Upper lobe of right lung (tissue), 1 donor: ENCODE measurements at regions not wholly inside any gene's neighbourhood (a gene's known extent, or its start where the extent isn't known, plus 50 kb on each side); places are given as distances from the start of the nearest gene placed in this dataset.
"Not testable (repeated sequence)": the region's sequence is repeated elsewhere in the genome, so short reads cannot be mapped to it uniquely, and the experiment has no call there.

Experiments used
- ATAC-seq: fragments of 200-7000 bp; cut with Tn5 transposase; one replicate; pipeline ENCODE4 v1.9.1; 2020; ENCODE audit warnings: mild to moderate bottlenecking, moderate library complexity
- DNase-seq: peaks from one replicate; pipeline ENCODE4 v3.0.0-alpha.2; 2020
- H3K27ac ChIP-seq: fragments of 200-600 bp; one replicate; pipeline ENCODE4 v1.8.0; 2022
- H3K27me3 ChIP-seq: fragments of 200-600 bp; one replicate; pipeline ENCODE4 v1.8.0; 2022; ENCODE audit warnings: mild to moderate bottlenecking
- H3K36me3 ChIP-seq: fragments of 200-600 bp; one replicate; pipeline ENCODE4 v1.8.0; 2022
- H3K4me1 ChIP-seq: fragments of 200-600 bp; one replicate; pipeline ENCODE4 v1.8.0; 2022
- H3K4me3 ChIP-seq: fragments of 200-600 bp; one replicate; pipeline ENCODE4 v1.8.0; 2022; ENCODE audit warnings: mild to moderate bottlenecking
- H3K9me3 ChIP-seq: fragments of 200-600 bp; one replicate; pipeline ENCODE4 v1.8.0; 2022
- CTCF ChIP-seq: fragments of 200-600 bp; IDR thresholded peaks from one replicate; pipeline ENCODE4 v1.8.0; 2022; ENCODE audit warnings: antibody characterized with exemption
- intact Hi-C: fragments of 100-400 bp; cut with DNase I; formaldehyde crosslinking; loops from one replicate; pipeline ENCODE4 v1.11.0; 2022
- donor health status: DM: no; HTN: yes; CAD: no; lungs with severe emphysema.

- no peaks in the 10 kb centered on the region for H3K27me3 ChIP-seq
- H3K4me1 ChIP-seq: peaks cover 4% of the 10 kb centered on the region
- no peak overlapping the region for H3K27ac ChIP-seq
- H3K9me3 ChIP-seq: no peaks in the 10 kb centered on the region
- ATAC-seq (no peak), DNase-seq (no peak)
- intact Hi-C loops: no loop called here
- no peaks in the 10 kb centered on the region for H3K36me3 ChIP-seq
- no peak overlapping the region for H3K4me3 ChIP-seq
- no peak for TF ChIP-seq CTCF
These were observed 84.5 kb upstream of the FREM1 start for GRCh38 chr9:14994738-14995137.

DNA sequence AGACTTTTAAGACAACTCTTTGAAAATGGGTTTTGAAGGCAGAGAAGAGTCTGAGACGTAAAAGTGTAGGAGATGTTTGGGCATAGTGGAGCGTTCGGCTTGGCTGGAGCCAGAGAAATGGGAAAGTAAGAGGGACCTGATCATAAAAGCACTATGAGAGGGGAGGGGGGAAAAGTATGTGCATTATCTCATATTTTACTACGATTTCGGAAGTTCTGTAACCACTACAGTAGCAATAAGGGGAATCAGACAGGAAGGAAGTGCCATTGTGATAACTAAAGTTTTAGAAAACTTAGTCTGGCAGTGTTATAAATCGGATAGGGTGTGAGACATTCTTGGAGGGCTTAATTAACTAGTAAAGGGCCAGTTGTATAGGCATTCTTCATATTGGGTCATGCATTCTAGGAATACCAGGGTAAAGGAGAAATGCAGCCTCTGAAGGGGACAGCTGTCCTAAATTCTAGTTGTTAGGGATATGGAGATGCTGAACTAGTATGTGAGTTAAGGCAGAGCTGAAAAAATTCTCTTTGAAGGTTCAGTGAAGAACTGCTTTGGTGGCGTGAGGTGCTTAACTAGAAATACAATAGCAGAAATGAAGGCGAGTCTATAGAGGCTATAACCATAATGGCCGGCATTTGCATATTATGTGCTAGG lies 83.8 kb upstream of the FREM1 start:
- Histone ChIP-seq H3K4me1 (peaks cover 4% of the 10 kb centered on the region), H3K4me3 (peak overlapping the region; percentile 60), H3K27ac (no peak overlapping the region), H3K9me3 (no peaks in the 10 kb centered on the region), H3K36me3 (no peaks in the 10 kb centered on the region), H3K27me3 (no peaks in the 10 kb centered on the region)
- TF ChIP-seq CTCF: no peak
- intact Hi-C loops: no loop called here
- ATAC-seq (no peak), DNase-seq (no peak)

DNA sequence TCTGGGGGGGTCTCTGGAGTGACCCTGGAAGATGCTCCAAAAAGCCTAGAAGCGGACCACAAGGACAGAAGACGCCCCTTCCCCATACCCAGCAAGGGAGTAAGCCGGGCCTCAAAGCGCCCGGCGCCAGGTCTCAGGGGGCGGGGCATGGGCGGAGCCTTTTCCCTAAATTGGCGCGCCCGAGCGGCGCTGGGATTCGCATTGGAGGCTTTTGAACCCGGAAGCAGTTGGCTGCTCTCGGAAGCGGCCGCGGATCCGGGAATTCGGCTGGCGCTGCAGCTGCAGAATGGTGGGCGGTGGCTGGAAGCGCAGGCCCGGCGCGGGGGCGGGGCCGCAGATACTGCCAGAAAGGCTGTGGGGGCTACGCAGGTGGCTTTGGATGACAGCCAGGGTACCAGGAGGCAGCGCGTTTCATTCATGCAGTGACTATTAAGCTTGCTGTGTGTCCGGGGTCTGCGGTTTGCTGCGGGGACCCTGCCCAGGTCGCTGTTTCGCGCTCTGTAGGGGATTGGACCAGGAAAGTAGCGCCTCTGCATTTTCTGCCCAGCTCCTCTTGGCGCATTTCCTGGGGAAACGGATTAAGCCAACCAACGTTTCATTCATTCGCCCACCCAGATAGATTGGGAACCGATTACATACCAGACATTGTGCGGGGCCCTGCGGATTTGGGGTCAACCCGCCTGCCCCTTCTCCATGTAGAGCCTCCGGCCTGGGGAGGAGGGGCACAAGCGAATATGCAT lies 83.0 kb upstream of the FREM1 start:
- Histone ChIP-seq H3K4me3 (peak overlapping the region; percentile 60), H3K4me1 (peaks cover 4% of the 10 kb centered on the region), H3K27ac (no peak overlapping the region), H3K9me3 (no peaks in the 10 kb centered on the region), H3K36me3 (no peaks in the 10 kb centered on the region), H3K27me3 (no peaks in the 10 kb centered on the region)
- no peak for TF ChIP-seq CTCF
- peak; percentile 96 for ATAC-seq
- DNase-seq: peak; percentile 91
- intact Hi-C loops: no loop called here

GRCh38 chr9:14992516-14992915 lies 82.3 kb upstream of the FREM1 start:
- no peak for ATAC-seq
- TF ChIP-seq CTCF: no peak
- no peaks in the 10 kb centered on the region for H3K27me3 ChIP-seq
- intact Hi-C loops: no loop called here
- H3K4me1 ChIP-seq: peaks cover 4% of the 10 kb centered on the region
- no peaks in the 10 kb centered on the region for H3K36me3 ChIP-seq
- DNase-seq: no peak
- peak overlapping the region; percentile 60 for H3K4me3 ChIP-seq
- no peak overlapping the region for H3K27ac ChIP-seq
- no peaks in the 10 kb centered on the region for H3K9me3 ChIP-seq

GRCh38 chr9:14992081-14992480 lies 81.9 kb upstream of the FREM1 start:
- ATAC-seq (no peak), DNase-seq (no peak)
- Histone ChIP-seq H3K27ac (no peak overlapping the region), H3K27me3 (no peaks in the 10 kb centered on the region), H3K9me3 (no peaks in the 10 kb centered on the region), H3K36me3 (no peaks in the 10 kb centered on the region), H3K4me3 (peak overlapping the region; percentile 60), H3K4me1 (peaks cover 4% of the 10 kb centered on the region)
- no peak for TF ChIP-seq CTCF
- intact Hi-C loops: no loop called here

DNA sequence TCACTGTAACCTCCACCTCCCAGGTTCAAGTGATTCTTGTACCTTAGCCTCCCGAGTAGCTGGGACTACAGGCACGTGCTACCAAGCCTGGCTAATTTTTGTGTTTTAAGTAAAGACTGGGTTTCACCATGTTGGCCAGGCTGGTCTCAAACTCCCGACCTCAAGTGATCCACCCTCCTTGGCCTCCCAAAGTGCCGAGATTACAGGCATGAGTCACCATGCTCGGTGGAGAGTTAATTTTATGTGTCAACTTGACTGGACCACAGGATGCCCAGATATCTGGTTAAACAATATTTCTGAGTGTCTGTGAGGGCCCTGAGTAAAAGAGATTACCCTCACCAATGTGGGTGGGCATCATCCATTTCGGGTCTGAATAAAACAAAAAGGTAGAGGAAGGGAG lies 80.4 kb upstream of the FREM1 start:
- intact Hi-C loops: not testable (repeated sequence)

More for the DNA sequence above, 80.4 kb upstream of the FREM1 start:
- not testable (repeated sequence) for H3K36me3 ChIP-seq, H3K27me3 ChIP-seq, H3K4me3 ChIP-seq, DNase-seq, H3K9me3 ChIP-seq, H3K4me1 ChIP-seq, H3K27ac ChIP-seq, ATAC-seq
